A673 (cell line): ENCODE measurements at regions not wholly inside any gene's neighbourhood (a gene's known extent, or its start where the extent isn't known, plus 50 kb on each side); places are given as distances from the start of the nearest gene placed in this dataset.

Experiments
- EZH2 ChIP-seq: fragments of 200-600 bp; sonication (generic); IDR thresholded peaks from 2 replicates; pipeline ENCODE4 v1.6.1; 2017; ENCODE audit warnings: borderline replicate concordance, low read depth, mild to moderate bottlenecking, mixed read lengths, antibody characterized with exemption, low read length; ENCODE audit not compliant: poor library complexity, severe bottlenecking
- TF ChIP-seq, protein P1 (sequence below): fragments of 300-800, 200-600 bp; sonication (generic); conservative IDR thresholded peaks from 2 replicates; pipeline ENCODE4 v1.5.1; 2017; ENCODE audit warnings: low read depth, mild to moderate bottlenecking, antibody characterized with exemption, low read length, moderate library complexity, mixed read lengths

- TF ChIP-seq, protein P1, sequence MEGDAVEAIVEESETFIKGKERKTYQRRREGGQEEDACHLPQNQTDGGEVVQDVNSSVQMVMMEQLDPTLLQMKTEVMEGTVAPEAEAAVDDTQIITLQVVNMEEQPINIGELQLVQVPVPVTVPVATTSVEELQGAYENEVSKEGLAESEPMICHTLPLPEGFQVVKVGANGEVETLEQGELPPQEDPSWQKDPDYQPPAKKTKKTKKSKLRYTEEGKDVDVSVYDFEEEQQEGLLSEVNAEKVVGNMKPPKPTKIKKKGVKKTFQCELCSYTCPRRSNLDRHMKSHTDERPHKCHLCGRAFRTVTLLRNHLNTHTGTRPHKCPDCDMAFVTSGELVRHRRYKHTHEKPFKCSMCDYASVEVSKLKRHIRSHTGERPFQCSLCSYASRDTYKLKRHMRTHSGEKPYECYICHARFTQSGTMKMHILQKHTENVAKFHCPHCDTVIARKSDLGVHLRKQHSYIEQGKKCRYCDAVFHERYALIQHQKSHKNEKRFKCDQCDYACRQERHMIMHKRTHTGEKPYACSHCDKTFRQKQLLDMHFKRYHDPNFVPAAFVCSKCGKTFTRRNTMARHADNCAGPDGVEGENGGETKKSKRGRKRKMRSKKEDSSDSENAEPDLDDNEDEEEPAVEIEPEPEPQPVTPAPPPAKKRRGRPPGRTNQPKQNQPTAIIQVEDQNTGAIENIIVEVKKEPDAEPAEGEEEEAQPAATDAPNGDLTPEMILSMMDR, result 0 out of 2 replicates have a peak, but pooled peaks have one; percentile 27
- TF ChIP-seq EZH2, result no peak
Measured at GRCh38 chr19:31461814-31462539, 112.7 kb upstream of the TSHZ3 start.
